B cell (primary cell): ENCODE measurements at regions not wholly inside any gene's neighbourhood (a gene's known extent, or its start where the extent isn't known, plus 50 kb on each side); places are given as distances from the start of the nearest gene placed in this dataset.

Experiments
- ATAC-seq: fragments of 200-7000 bp; cut with Tn5 transposase; one replicate; pipeline ENCODE4 v1.10.0; 2021; ENCODE audit warnings: low read depth, mild to moderate bottlenecking, moderate number of reproducible peaks, moderate library complexity
- CTCF ChIA-PET: fragments of 350-600 bp; sonication (Branson Sonifier 250); formaldehyde crosslinking; loops from one replicate; lab custom pipeline; 2021; ENCODE audit warnings: antibody characterized with exemption, inconsistent platforms; lab: Charles Lee
- POLR2A ChIA-PET: fragments of 350-600 bp; sonication (Branson Sonifier 250); formaldehyde crosslinking; loops from one replicate; lab custom pipeline; 2021; ENCODE audit warnings: antibody characterized with exemption; lab: Charles Lee
- DNase-seq: peaks from one replicate; pipeline ENCODE4 v3.0.0; 2013
- H2AFZ ChIP-seq: 2 replicates; pipeline ENCODE4 v1.6.1; 2012; ENCODE audit warnings: mild to moderate bottlenecking, low read depth, low read length; ENCODE audit not compliant: insufficient read depth, poor library complexity, severe bottlenecking
- H3K27ac ChIP-seq, 2 donors: 1 replicate in 1 of 2; 2 replicates in 1 of 2; pipeline ENCODE4 v1.5.1; 2012 to 2013; ENCODE audit warnings: low read length in 2 of 2, mild to moderate bottlenecking in 2 of 2, moderate library complexity in 1 of 2
- H3K27me3 ChIP-seq, 4 experiments: fragments of 200-600 bp in 1 of 4; sonication (generic) in 1 of 4; replicated peaks in 1 of 4; 1 replicate in 2 of 4; 2 replicates in 2 of 4; pipeline versions ENCODE4 v1.6.1 to v1.7.0; 2013 to 2016; ENCODE audit warnings: low read length in 3 of 4, mild to moderate bottlenecking in 2 of 4, mixed read lengths in 1 of 4, moderate library complexity in 1 of 4; ENCODE audit not compliant: insufficient read depth in 4 of 4, control insufficient read depth in 3 of 4; ENCODE audit errors: control extremely low read depth in 1 of 4
- H3K36me3 ChIP-seq, 2 experiments: replicated peaks in 1 of 2; 1 replicate in 1 of 2; 2 replicates in 1 of 2; pipeline versions ENCODE4 v1.6.1 to v1.7.1; 2013; ENCODE audit warnings: low read length in 1 of 2; ENCODE audit not compliant: insufficient read depth in 2 of 2, control insufficient read depth in 1 of 2; ENCODE audit errors: control extremely low read depth in 1 of 2, extremely low read depth in 1 of 2
- H3K4me1 ChIP-seq, 2 donors: fragments of 200-600 bp in 1 of 2; sonication (generic) in 1 of 2; 1 replicate in 1 of 2; 2 replicates in 1 of 2; pipeline versions ENCODE4 v1.5.1 to v1.6.1; 2013 to 2017; ENCODE audit warnings: low read length in 2 of 2; ENCODE audit not compliant: control insufficient read depth in 2 of 2, insufficient read depth in 2 of 2
- H3K4me2 ChIP-seq: replicated peaks from 2 replicates; pipeline ENCODE3; 2012; ENCODE audit warnings: mild to moderate bottlenecking, low read depth, low read length; ENCODE audit not compliant: poor library complexity, severe bottlenecking
- H3K4me3 ChIP-seq, 5 experiments: fragments of 200-600 bp in 1 of 5; sonication (generic) in 1 of 5; 1 replicate in 3 of 5; 2 replicates in 2 of 5; pipeline versions ENCODE4 v1.5.1 to v1.7.0; 2011 to 2016; ENCODE audit warnings: low read length in 4 of 5, mild to moderate bottlenecking in 4 of 5, low read depth in 2 of 5, control low read depth in 1 of 5, moderate library complexity in 1 of 5; ENCODE audit not compliant: insufficient read depth in 1 of 5; ENCODE audit errors: control extremely low read depth in 1 of 5, extremely low read depth in 1 of 5
- H3K79me2 ChIP-seq: fragments of 200-600 bp; sonication (generic); one replicate; pipeline ENCODE4 v1.6.0; 2016; ENCODE audit warnings: low read length; ENCODE audit not compliant: control insufficient read depth, insufficient read depth
- H3K9ac ChIP-seq: fragments of 200-600 bp; sonication (generic); 2 replicates; pipeline ENCODE4 v1.6.1; 2017; ENCODE audit warnings: mild to moderate bottlenecking, low read length, moderate library complexity
- H3K9me3 ChIP-seq, 3 donors: one replicate each; pipeline versions ENCODE4 v1.6.1 to v1.7.1; 2013; ENCODE audit warnings: low read length in 2 of 3; ENCODE audit not compliant: control insufficient read depth in 2 of 3, insufficient read depth in 1 of 3; ENCODE audit errors: control extremely low read depth in 1 of 3
- H4K20me1 ChIP-seq: 2 replicates; pipeline ENCODE4 v1.6.0; 2012; ENCODE audit warnings: mild to moderate bottlenecking, low read length; ENCODE audit not compliant: insufficient read depth, control insufficient read depth, poor library complexity, severe bottlenecking
- H3K27ac Mint-ChIP-seq: one replicate; pipeline ENCODE4 v1.8.0; 2021; ENCODE audit warnings: mixed read lengths
- H3K27me3 Mint-ChIP-seq: one replicate; pipeline ENCODE4 v1.8.0; 2021; ENCODE audit warnings: mixed read lengths
- H3K4me1 Mint-ChIP-seq: one replicate; pipeline ENCODE4 v1.8.0; 2021; ENCODE audit warnings: mixed read lengths
- H3K4me3 Mint-ChIP-seq: one replicate; pipeline ENCODE4 v1.8.0; 2021; ENCODE audit warnings: mixed read lengths
- H3K9me3 Mint-ChIP-seq: one replicate; pipeline ENCODE4 v1.8.0; 2022; ENCODE audit warnings: mixed read lengths; ENCODE audit not compliant: insufficient read depth
- EZH2 ChIP-seq: IDR thresholded peaks from 2 replicates; pipeline ENCODE4 v1.6.1; 2012; ENCODE audit warnings: borderline replicate concordance, low read depth, mild to moderate bottlenecking, moderate library complexity, low read length; ENCODE audit not compliant: insufficient read depth, poor library complexity, severe bottlenecking
- WGBS: methylation state at CpG from one replicate; pipeline ENCODE4 v1.1.5; 2013; ENCODE audit warnings: missing lambda C conversion rate; ENCODE audit not compliant: insufficient coverage; 5-methylcytosine and 5-hydroxymethylcytosine counted together
- intact Hi-C: fragments of 100-400 bp; cut with micrococcal nuclease; formaldehyde crosslinking; loops from one replicate; pipeline ENCODE4 v1.10.0; 2022
- TF ChIP-seq, protein P1 (sequence below): fragments of 200-600 bp; IDR thresholded peaks from one replicate; pipeline ENCODE4 v1.8.0; 2022; ENCODE audit warnings: antibody characterized with exemption, mild to moderate bottlenecking

DNA sequence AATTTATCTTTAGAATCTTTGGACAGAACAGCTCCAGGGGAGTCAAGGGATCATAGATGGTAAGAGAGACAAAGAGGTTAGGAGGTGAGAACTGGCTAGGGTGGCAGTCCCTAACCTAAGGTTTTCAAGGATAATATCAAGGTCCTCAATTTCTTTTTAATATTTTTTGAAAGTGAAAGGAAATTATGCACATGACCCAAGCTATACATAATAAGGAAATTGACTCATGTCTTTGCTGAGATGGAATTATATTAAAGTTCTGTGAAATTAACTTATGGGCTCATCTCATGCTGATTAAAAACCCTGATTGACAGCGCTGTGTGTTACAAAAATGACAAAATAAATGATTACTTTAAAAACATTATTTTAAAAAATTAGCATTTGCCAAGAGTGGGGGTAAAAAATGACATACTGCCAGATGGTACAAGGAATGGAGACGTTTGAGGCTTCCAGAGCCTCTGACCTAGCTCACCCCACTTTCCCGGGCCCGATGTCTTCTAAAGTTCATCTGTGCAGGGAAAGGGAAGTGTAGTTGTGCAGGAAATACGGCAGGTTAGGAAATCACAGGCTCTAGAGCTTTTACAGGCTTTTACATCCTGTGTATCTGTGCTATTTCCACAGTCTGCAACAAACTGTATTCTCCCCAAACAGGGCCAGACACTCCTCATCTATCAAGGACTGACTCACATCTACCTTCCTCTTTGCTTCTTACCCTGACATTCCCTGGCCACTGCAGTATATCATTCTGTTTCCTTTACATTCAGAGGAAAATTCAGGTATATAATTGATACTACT lies 185.6 kb upstream of the PRSS58 start:
- peaks cover 7% of the 10 kb centered on the region for H3K4me1 Mint-ChIP-seq
- intact Hi-C loops = no loop called here

DNA sequence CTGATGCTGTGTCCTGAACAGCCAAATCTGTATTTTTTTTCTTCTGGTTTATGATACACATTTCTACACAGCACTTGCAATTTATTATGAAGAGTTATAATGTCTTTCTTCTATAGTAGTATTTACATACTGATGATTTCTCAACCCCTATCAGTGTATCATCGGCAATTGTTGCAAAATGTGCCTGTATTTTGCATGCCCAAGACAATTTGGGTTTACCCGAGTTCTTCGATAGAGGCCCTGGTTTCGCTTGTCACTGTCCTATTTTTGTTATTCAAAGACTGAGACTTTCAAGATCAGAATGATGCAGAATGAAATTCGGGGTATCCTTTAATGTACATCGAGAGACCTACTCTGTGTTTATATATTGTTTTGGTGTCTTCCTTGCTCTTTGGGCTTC lies 184.5 kb upstream of the PRSS58 start:
- H4K20me1 ChIP-seq = no peaks in the 10 kb centered on the region
- no peak overlapping the region for H3K9ac ChIP-seq
- no peak overlapping the region for H3K4me2 ChIP-seq
- H3K4me3 ChIP-seq = no peak overlapping the region
- intact Hi-C loops = no loop called here
- ChIA-PET CTCF (no interaction called here), POLR2A (no interaction called here)
- ATAC-seq (no peak), DNase-seq (no peak)
- H3K9me3 Mint-ChIP-seq = no peaks in the 10 kb centered on the region
- no peak for TF ChIP-seq EZH2
- TF ChIP-seq, protein P1, sequence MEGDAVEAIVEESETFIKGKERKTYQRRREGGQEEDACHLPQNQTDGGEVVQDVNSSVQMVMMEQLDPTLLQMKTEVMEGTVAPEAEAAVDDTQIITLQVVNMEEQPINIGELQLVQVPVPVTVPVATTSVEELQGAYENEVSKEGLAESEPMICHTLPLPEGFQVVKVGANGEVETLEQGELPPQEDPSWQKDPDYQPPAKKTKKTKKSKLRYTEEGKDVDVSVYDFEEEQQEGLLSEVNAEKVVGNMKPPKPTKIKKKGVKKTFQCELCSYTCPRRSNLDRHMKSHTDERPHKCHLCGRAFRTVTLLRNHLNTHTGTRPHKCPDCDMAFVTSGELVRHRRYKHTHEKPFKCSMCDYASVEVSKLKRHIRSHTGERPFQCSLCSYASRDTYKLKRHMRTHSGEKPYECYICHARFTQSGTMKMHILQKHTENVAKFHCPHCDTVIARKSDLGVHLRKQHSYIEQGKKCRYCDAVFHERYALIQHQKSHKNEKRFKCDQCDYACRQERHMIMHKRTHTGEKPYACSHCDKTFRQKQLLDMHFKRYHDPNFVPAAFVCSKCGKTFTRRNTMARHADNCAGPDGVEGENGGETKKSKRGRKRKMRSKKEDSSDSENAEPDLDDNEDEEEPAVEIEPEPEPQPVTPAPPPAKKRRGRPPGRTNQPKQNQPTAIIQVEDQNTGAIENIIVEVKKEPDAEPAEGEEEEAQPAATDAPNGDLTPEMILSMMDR = no peak
- peaks cover 35% of the 10 kb centered on the region for H3K27me3 Mint-ChIP-seq
- H3K9me3 ChIP-seq = no peaks in the 10 kb centered on the region
- no peak overlapping the region for H3K27ac Mint-ChIP-seq
- no peaks in the 10 kb centered on the region for H3K36me3 ChIP-seq
- peaks cover 7% of the 10 kb centered on the region for H3K4me1 Mint-ChIP-seq
- no peak overlapping the region for H2AFZ ChIP-seq
- no peak overlapping the region for H3K4me3 Mint-ChIP-seq
- 89% methylated on average over 3 of the region's 6 CpGs for WGBS
- peaks cover 3 to 5% of the 10 kb centered on the region in 2 donors for H3K4me1 ChIP-seq
- no peaks in the 10 kb centered on the region for H3K27me3 ChIP-seq
- no peak overlapping the region for H3K27ac ChIP-seq
- no peaks in the 10 kb centered on the region for H3K79me2 ChIP-seq

More for the DNA sequence above, 185.6 kb upstream of the PRSS58 start:
- WGBS = no CpG with 5 or more reads among the region's 5 CpGs
- CTCF ChIA-PET = no interaction called here
- no peak for TF ChIP-seq EZH2
- TF ChIP-seq, protein P1 = no peak
- Histone ChIP-seq H3K27me3 (no peaks in the 10 kb centered on the region), H2AFZ (no peak overlapping the region), H3K36me3 (no peaks in the 10 kb centered on the region), H3K79me2 (no peaks in the 10 kb centered on the region), H3K9ac (no peak overlapping the region), H3K4me1 (peaks cover 3 to 5% of the 10 kb centered on the region in 2 donors), H3K4me3 (no peak overlapping the region), H3K27ac (no peak overlapping the region), H4K20me1 (no peaks in the 10 kb centered on the region), H3K4me2 (no peak overlapping the region), H3K9me3 (no peaks in the 10 kb centered on the region)
- Mint-ChIP-seq H3K4me3 (no peak overlapping the region), H3K9me3 (no peaks in the 10 kb centered on the region), H3K27ac (no peak overlapping the region), H3K27me3 (peaks cover 32% of the 10 kb centered on the region)
- ATAC-seq = no peak
- DNase-seq = no peak
- POLR2A ChIA-PET = no interaction called here
